ENCODE measurements at regions not wholly inside any gene's neighbourhood (a gene's known extent, or its start where the extent isn't known, plus 50 kb on each side); places are given as distances from the start of the nearest gene placed in this dataset.

DNA sequence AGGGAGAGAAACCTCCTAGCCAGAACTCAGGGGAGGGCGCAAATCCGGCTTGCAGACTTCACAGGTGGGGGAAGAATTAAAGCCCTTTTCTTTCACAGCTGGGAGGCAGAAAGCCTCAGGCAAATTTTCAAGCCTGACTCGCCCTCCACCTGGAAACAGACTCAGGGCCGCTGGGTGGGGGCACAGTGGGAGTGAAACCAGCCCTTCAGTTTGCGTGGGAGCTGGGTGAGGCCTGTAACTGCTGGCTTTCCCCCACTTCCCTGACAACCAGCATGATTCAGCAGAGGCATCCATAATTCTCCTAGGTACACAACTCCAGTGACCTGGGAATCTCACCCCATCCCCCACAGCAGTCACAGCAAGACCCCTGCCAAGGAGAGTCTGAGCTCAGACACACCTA is 206.9 kb upstream of the INTU start:
- no peak for TF ChIP-seq CTCF (IDR thresholded peaks at IDR 0.05; ENCODE audit: borderline replicate concordance, extremely low read depth, low read length, poor library complexity, severe bottlenecking)
- no peak for TF ChIP-seq EZH2 (IDR thresholded peaks at IDR 0.05; ENCODE audit: borderline replicate concordance, low read depth, low read length, severe bottlenecking)
